Epithelial cell of proximal tubule (primary cell): ENCODE measurements at regions not wholly inside any gene's neighbourhood (a gene's known extent, or its start where the extent isn't known, plus 50 kb on each side); places are given as distances from the start of the nearest gene placed in this dataset.
"Not testable (repeated sequence)": the region's sequence is repeated elsewhere in the genome, so short reads cannot be mapped to it uniquely, and the experiment has no call there.

Experiments
- DNase-seq: peaks from one replicate; pipeline ENCODE4 v3.0.0-alpha.2; 2011; ENCODE audit warnings: low read depth
- H3K4me3 ChIP-seq: 2 replicates; pipeline ENCODE4 v1.5.1; 2011; ENCODE audit warnings: low read depth, mild to moderate bottlenecking, low read length
- TF ChIP-seq, protein P1 (sequence below): conservative IDR thresholded peaks from 2 replicates; pipeline ENCODE4 v1.5.1; 2012; ENCODE audit warnings: low read depth, mild to moderate bottlenecking, low read length

DNA sequence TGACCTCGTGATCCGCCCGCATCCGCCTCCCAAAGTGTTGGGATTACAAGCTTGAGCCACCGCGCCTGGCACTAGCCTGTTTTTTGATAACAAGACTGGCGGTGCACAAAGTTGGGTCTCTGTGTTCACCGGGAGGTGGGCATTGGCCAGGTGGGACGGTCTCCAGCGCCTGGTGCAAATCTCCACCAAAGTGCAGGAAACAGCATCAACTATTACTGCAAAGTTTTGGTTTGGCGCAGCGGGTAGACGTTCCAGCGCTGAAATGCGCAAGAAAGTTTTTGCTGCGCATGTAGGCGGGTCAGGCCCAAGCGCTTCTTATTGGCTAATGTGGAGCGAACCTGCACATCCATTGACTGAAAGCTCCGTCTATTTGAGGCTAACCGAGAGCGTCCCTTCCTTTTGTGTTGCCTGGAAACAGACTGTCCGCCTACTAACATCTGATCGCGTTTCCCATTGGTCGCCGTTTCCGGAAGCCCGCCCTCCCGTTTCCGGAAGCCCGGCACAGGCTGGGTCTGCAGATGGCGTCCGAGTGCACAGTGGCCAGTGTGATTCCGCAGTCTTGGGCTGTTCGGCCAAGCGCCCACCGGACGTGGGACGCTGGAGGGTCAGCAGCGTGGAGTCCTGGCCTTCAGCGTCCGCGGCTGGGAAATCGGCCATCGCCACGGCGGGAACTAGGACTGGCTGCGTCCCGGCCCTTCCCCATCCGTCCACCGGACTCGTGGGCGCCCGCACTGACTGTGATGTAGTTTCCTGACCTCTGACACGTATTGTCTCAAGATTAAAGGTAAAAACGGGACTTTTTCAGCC is 53.3 kb upstream of the ZNF527 start:
- TF ChIP-seq, protein P1, sequence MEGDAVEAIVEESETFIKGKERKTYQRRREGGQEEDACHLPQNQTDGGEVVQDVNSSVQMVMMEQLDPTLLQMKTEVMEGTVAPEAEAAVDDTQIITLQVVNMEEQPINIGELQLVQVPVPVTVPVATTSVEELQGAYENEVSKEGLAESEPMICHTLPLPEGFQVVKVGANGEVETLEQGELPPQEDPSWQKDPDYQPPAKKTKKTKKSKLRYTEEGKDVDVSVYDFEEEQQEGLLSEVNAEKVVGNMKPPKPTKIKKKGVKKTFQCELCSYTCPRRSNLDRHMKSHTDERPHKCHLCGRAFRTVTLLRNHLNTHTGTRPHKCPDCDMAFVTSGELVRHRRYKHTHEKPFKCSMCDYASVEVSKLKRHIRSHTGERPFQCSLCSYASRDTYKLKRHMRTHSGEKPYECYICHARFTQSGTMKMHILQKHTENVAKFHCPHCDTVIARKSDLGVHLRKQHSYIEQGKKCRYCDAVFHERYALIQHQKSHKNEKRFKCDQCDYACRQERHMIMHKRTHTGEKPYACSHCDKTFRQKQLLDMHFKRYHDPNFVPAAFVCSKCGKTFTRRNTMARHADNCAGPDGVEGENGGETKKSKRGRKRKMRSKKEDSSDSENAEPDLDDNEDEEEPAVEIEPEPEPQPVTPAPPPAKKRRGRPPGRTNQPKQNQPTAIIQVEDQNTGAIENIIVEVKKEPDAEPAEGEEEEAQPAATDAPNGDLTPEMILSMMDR, result peak; percentile 34

DNA sequence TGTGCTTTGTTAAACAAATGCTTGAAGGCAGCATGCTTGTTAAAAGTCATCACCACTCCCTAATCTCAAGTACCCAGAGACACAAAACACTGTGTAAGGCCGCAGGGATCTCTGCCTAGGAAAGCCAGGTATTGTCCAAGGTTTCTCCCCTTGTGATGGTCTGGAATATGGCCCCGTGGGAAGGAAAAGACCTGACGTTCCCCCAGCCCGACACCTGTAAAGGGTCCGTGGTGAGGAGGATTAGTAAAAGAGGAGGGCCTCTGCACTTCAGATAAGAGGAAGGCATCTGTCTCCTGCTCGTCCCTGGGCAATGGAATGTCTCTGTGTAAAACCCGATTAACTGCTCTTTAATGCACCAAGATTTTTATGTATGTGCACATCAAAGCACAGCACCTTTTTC is 49.9 kb upstream of the ZNF527 start:
- DNase-seq, H3K4me3 ChIP-seq: not testable (repeated sequence)

More for the DNA sequence above, 53.3 kb upstream of the ZNF527 start:
- peak overlapping the region; percentile 83 for H3K4me3 ChIP-seq
- peak; percentile 97 for DNase-seq
